ENCODE measurements at regions not wholly inside any gene's neighbourhood (a gene's known extent, or its start where the extent isn't known, plus 50 kb on each side); places are given as distances from the start of the nearest gene placed in this dataset.

GRCh38 chr6:15911753-15912504 is 217.0 kb upstream of the MYLIP start:
- no peak for TF ChIP-seq CTCF (IDR thresholded peaks at IDR 0.05)
- no peak for TF ChIP-seq POLR2A (IDR thresholded peaks at IDR 0.05)

All from prostate gland (tissue), 2 donors.